K562 (cell line): ENCODE measurements at regions not wholly inside any gene's neighbourhood (a gene's known extent, or its start where the extent isn't known, plus 50 kb on each side); places are given as distances from the start of the nearest gene placed in this dataset.

Experiments
- ATAC-seq: fragments of 200-7000 bp; cut with Tn5 transposase; 3 replicates; pipeline ENCODE4 v1.9.1; 2020; ENCODE audit warnings: moderate library complexity
- BruUV-seq: library from RNA; stranded (reverse); fragments of 400-500 nt; replicated peaks from 2 replicates; lab custom pipeline; 2021; lab: Mats Ljungman, UMichigan
- CTCF ChIA-PET: fragments of 300-600 bp; formaldehyde crosslinking; extraction: SDS; loops from one replicate; lab custom pipeline; 2021; ENCODE audit warnings: low intra/inter-chr PET ratio; lab: Yijun Ruan, JAX
- POLR2A ChIA-PET: fragments of 300-600, 350-650 bp; sonication (Branson Sonifier 250); formaldehyde crosslinking; extraction: SDS; loops from one replicate; lab custom pipeline; 2021; ENCODE audit warnings: antibody characterized with exemption, inconsistent platforms; lab: Yijun Ruan, JAX
- DNase-seq, 4 experiments: peaks; one replicate each; pipeline versions ENCODE4 v3.0.0 to v3.0.0-alpha.2; 2011 to 2018; ENCODE audit warnings: low spot score in 3 of 4, mixed read lengths in 3 of 4; ENCODE audit errors: extremely low read depth in 1 of 4
- FAIRE-seq: peaks from 2 replicates; lab custom pipeline; 2011; peaks lifted over from hg19 to GRCh38; lab: Jason Lieb, UNC
- H2AFZ ChIP-seq: 2 replicates; pipeline ENCODE4 v1.6.0; 2011; ENCODE audit warnings: low read depth, low read length, control low read depth, inconsistent platforms
- H3K27ac ChIP-seq: fragments of 200-600 bp; 3 replicates; pipeline ENCODE4 v1.8.0; 2011; ENCODE audit warnings: low read depth, mild to moderate bottlenecking, control low read depth, inconsistent platforms, low read length, moderate library complexity, mixed read lengths; ENCODE audit errors: extremely low read depth
- H3K27me3 ChIP-seq, 2 experiments: fragments of 300-600 bp in 1 of 2; 2 replicates in 1 of 2; 3 replicates in 1 of 2; pipeline versions ENCODE4 v1.6.0 to v1.8.0; 2011; ENCODE audit warnings: inconsistent platforms in 2 of 2, low read length in 2 of 2, mild to moderate bottlenecking in 1 of 2, mixed read lengths in 1 of 2, moderate library complexity in 1 of 2; ENCODE audit not compliant: control insufficient read depth in 2 of 2, insufficient read depth in 2 of 2
- H3K36me3 ChIP-seq: fragments of 300-600 bp; 3 replicates; pipeline ENCODE4 v1.8.0; 2011; ENCODE audit warnings: mild to moderate bottlenecking, low read length, inconsistent platforms; ENCODE audit not compliant: control insufficient read depth, insufficient read depth
- H3K4me1 ChIP-seq, 2 experiments: fragments of 200-600 bp in 1 of 2; replicated peaks in 1 of 2; 2 replicates in 1 of 2; 3 replicates in 1 of 2; pipeline versions ENCODE4 v1.5.1 to v1.8.0; 2011; ENCODE audit warnings: inconsistent platforms in 2 of 2, low read length in 2 of 2, mild to moderate bottlenecking in 1 of 2, mixed read lengths in 1 of 2, moderate library complexity in 1 of 2; ENCODE audit not compliant: control insufficient read depth in 2 of 2, insufficient read depth in 2 of 2
- H3K4me2 ChIP-seq: 2 replicates; pipeline ENCODE4 v1.6.1; 2011; ENCODE audit warnings: low read length, control low read depth, inconsistent platforms, mixed read lengths; ENCODE audit not compliant: insufficient read depth
- H3K4me3 ChIP-seq: fragments of 200-600 bp; sonication (generic), shearing (Covaris generic); 2 replicates; pipeline ENCODE4 v1.5.1; 2016; ENCODE audit warnings: control low read depth, inconsistent platforms
- H3K79me2 ChIP-seq: fragments of 200-600 bp; 3 replicates; pipeline ENCODE4 v1.8.0; 2011; ENCODE audit warnings: low read length, inconsistent platforms; ENCODE audit not compliant: control insufficient read depth, insufficient read depth
- H3K9ac ChIP-seq, 2 experiments: 2 replicates each; pipeline versions ENCODE4 v1.6.0 to v1.6.1; 2011; ENCODE audit warnings: low read depth in 2 of 2, low read length in 2 of 2, control low read depth in 1 of 2, inconsistent platforms in 1 of 2, mild to moderate bottlenecking in 1 of 2, mixed read lengths in 1 of 2; ENCODE audit not compliant: insufficient read depth in 1 of 2
- H3K9me1 ChIP-seq: one replicate; pipeline ENCODE4 v1.6.0; 2011; ENCODE audit warnings: inconsistent platforms, mild to moderate bottlenecking, low read length, moderate library complexity; ENCODE audit not compliant: control insufficient read depth, insufficient read depth
- H3K9me3 ChIP-seq: replicated peaks from 2 replicates; pipeline ENCODE4 v1.5.1; 2011; ENCODE audit warnings: low read depth, low read length, inconsistent platforms; ENCODE audit not compliant: control insufficient read depth, insufficient read depth
- H4K20me1 ChIP-seq: replicated peaks from 2 replicates; pipeline ENCODE4 v1.6.1; 2011; ENCODE audit warnings: low read length, inconsistent platforms, mixed read lengths; ENCODE audit not compliant: control insufficient read depth, insufficient read depth
- ATF2 ChIP-seq: sonication (generic); formaldehyde crosslinking; IDR thresholded peaks from 2 replicates; pipeline ENCODE4 v1.8.1; 2022; ENCODE audit warnings: missing genetic modification reagents
- ATF7 ChIP-seq: fragments of 450-650 bp; IDR thresholded peaks from 2 replicates; pipeline ENCODE4 v1.7.1; 2014; ENCODE audit warnings: mild to moderate bottlenecking, moderate library complexity
- CUX1 ChIP-seq: fragments of 200-800 bp; sonication (Bioruptor generic); IDR thresholded peaks from 2 replicates; pipeline ENCODE4 v1.6.1; 2016; ENCODE audit warnings: missing genetic modification characterization, missing compliant biosample characterization
- FOXJ3 ChIP-seq: sonication (generic); formaldehyde crosslinking; IDR thresholded peaks from 2 replicates; pipeline ENCODE4 v1.4.0; 2020; ENCODE audit warnings: mild to moderate bottlenecking, missing genetic modification reagents
- HDAC3 ChIP-seq: fragments of 450-650 bp; IDR thresholded peaks from 2 replicates; pipeline ENCODE4 v1.6.1; 2018; ENCODE audit warnings: borderline replicate concordance, mild to moderate bottlenecking, moderate library complexity; ENCODE audit not compliant: partially characterized antibody
- KDM1A ChIP-seq, 2 experiments: fragments of 450-650 bp; IDR thresholded peaks; 2 replicates each; pipeline ENCODE4 v1.6.1; 2016; ENCODE audit warnings: mild to moderate bottlenecking in 2 of 2
- OTX1 ChIP-seq: fragments of 450-650 bp; formaldehyde crosslinking; IDR thresholded peaks from 2 replicates; pipeline ENCODE4 v1.4.0; 2022; ENCODE audit warnings: mild to moderate bottlenecking
- POLR2B ChIP-seq: fragments of 450-650 bp; IDR thresholded peaks from 2 replicates; pipeline ENCODE4 v1.6.1; 2018; ENCODE audit warnings: low read depth; ENCODE audit not compliant: partially characterized antibody
- SAFB ChIP-seq: fragments of 200-400 bp; formaldehyde crosslinking; IDR thresholded peaks from 2 replicates; pipeline ENCODE4 v1.6.1; 2017; ENCODE audit warnings: low read depth, low read length, borderline replicate concordance
- ZKSCAN8 ChIP-seq: fragments of 200-800 bp; sonication (Bioruptor generic); IDR thresholded peaks from 2 replicates; pipeline ENCODE4 v1.6.1; 2016; ENCODE audit warnings: missing genetic modification characterization, missing compliant biosample characterization
- ZNF655 ChIP-seq: fragments of 250-450 bp; sonication (Bioruptor Pico); IDR thresholded peaks from 2 replicates; pipeline ENCODE4 v1.5.0; 2021
- WGBS: fragments of 100-300 bp; shearing (Covaris generic); methylation state at CpG from one replicate; pipeline ENCODE4 v1.1.6; 2016; ENCODE audit warnings: low coverage, mixed read lengths; ENCODE audit not compliant: insufficient coverage; ENCODE audit errors: missing lambda C conversion rate; 5-methylcytosine and 5-hydroxymethylcytosine counted together
- in situ Hi-C: fragments of 300-500 bp; cut with MboI; formaldehyde crosslinking; loops from 4 replicates; pipeline ENCODE4 v1.15.0; 2018; ENCODE audit warnings: inconsistent platforms, mixed read lengths
- intact Hi-C: fragments of 100-400 bp; cut with micrococcal nuclease; formaldehyde crosslinking; loops from 2 replicates; pipeline ENCODE4 v1.14.2; 2022

GRCh38 chr18:22790545-22791309 is 142.4 kb upstream of the RBBP8 start:
- FAIRE-seq = no peak

More at GRCh38 chr18:22790545-22791309, 142.4 kb upstream of the RBBP8 start:
- H3K4me2 ChIP-seq = no peak overlapping the region
- ChIA-PET CTCF (no interaction called here), POLR2A (interaction anchor here (0.6 to 1.2 kb wide), 2 partner anchors 11 to 38 kb away, joined by 3 read pairs; no protein-coding TSS in a partner anchor)
- H3K36me3 ChIP-seq = no peaks in the 10 kb centered on the region
- BruUV-seq = no TSS peak
- H3K4me1 ChIP-seq = no peaks in the 10 kb centered on the region
- ATAC-seq = no peak
- in situ Hi-C loops (no loop called here), intact Hi-C loops (no loop called here)
- peaks cover 2 to 5% of the 10 kb centered on the region in 2 experiments; a peak in 2 of 5 replicates for H3K27me3 ChIP-seq
- no peak for DNase-seq
- no peak overlapping the region for H3K4me3 ChIP-seq
- 0% methylated on average over 4 of the region's 4 CpGs for WGBS
- no peaks in the 10 kb centered on the region for H3K79me2 ChIP-seq
- H4K20me1 ChIP-seq = no peaks in the 10 kb centered on the region
- TF ChIP-seq POLR2B (no peak), FOXJ3 (no peak), HDAC3 (no peak), ATF2 (CRISPR knock-in tag) (no peak), OTX1 (no peak), ZKSCAN8 (no peak), ATF7 (no peak), ZNF655 (no peak), CUX1 (CRISPR knock-in tag) (no peak), KDM1A (IDR thresholded peaks at IDR 0.05) (no peak), SAFB (no peak)
- H2AFZ ChIP-seq = no peak overlapping the region
- H3K27ac ChIP-seq = no peak overlapping the region
- no peaks in the 10 kb centered on the region for H3K9me3 ChIP-seq
- H3K9me1 ChIP-seq = no peaks in the 10 kb centered on the region
- no peak overlapping the region for H3K9ac ChIP-seq
